Left lobe of liver (tissue), 2 donors: ENCODE measurements at regions not wholly inside any gene's neighbourhood (a gene's known extent, or its start where the extent isn't known, plus 50 kb on each side); places are given as distances from the start of the nearest gene placed in this dataset.
A peak's percentile ranks its signal among the peaks of the same experiment; 100 is the strongest.

Source experiments
- ATAC-seq: fragments of 200-7000 bp; cut with Tn5 transposase; one replicate; pipeline ENCODE4 v1.9.1; 2020; ENCODE audit warnings: mild to moderate bottlenecking, moderate library complexity
- DNase-seq: peaks from one replicate; pipeline ENCODE4 v3.0.0-alpha.2; 2020; ENCODE audit warnings: low spot score
- donor health status: DM: no; HTN: no; CAD: no; lungs with moderate emphysema.
- donor health status: DM: no; HTN: yes; CAD: no.

GRCh38 chr9:103734471-103734870, 359.6 kb upstream of the SMC2 start:
- ATAC-seq (no peak), DNase-seq (no peak)

GRCh38 chr9:103755441-103755840, 338.7 kb upstream of the SMC2 start:
- ATAC-seq (no peak), DNase-seq (no peak)

GRCh38 chr9:103755986-103756385, 338.1 kb upstream of the SMC2 start:
- ATAC-seq (no peak), DNase-seq (no peak)

- DNase-seq (no peak), ATAC-seq (no peak)
These were observed 337.0 kb upstream of the SMC2 start for GRCh38 chr9:103757062-103757461.

- DNase-seq (no peak), ATAC-seq (no peak)
These were observed 332.6 kb upstream of the SMC2 start for GRCh38 chr9:103761466-103761865.

GRCh38 chr9:103789686-103790085, 304.4 kb upstream of the SMC2 start:
- ATAC-seq = peak; percentile 64
- DNase-seq = no peak

- ATAC-seq = no peak
- no peak for DNase-seq
These were observed 295.5 kb upstream of the SMC2 start for GRCh38 chr9:103798620-103799019.

GRCh38 chr9:103799959-103800358, 294.1 kb upstream of the SMC2 start:
- ATAC-seq (no peak), DNase-seq (no peak)

GRCh38 chr9:103802068-103802467, 292.0 kb upstream of the SMC2 start:
- ATAC-seq = no peak
- DNase-seq = no peak

- DNase-seq (no peak), ATAC-seq (no peak)
These were observed 290.9 kb upstream of the SMC2 start for GRCh38 chr9:103803245-103803644.

GRCh38 chr9:103804077-103804735, 289.9 kb upstream of the SMC2 start:
- ATAC-seq (no peak), DNase-seq (no peak)

GRCh38 chr9:103809745-103810144, 284.4 kb upstream of the SMC2 start:
- ATAC-seq (no peak), DNase-seq (no peak)

GRCh38 chr9:103811462-103811861, 282.6 kb upstream of the SMC2 start:
- DNase-seq = no peak
- no peak for ATAC-seq

GRCh38 chr9:103816146-103816545, 278.0 kb upstream of the SMC2 start:
- ATAC-seq (no peak), DNase-seq (no peak)

- no peak for DNase-seq
- ATAC-seq = no peak
These were observed 274.2 kb upstream of the SMC2 start for GRCh38 chr9:103819936-103820335.

GRCh38 chr9:103821115-103821514, 273.0 kb upstream of the SMC2 start:
- ATAC-seq = no peak
- no peak for DNase-seq

GRCh38 chr9:103837940-103838339, 256.2 kb upstream of the SMC2 start:
- no peak for ATAC-seq
- no peak for DNase-seq

- no peak for ATAC-seq
- no peak for DNase-seq
These were observed 254.9 kb upstream of the SMC2 start for GRCh38 chr9:103839197-103839596.

GRCh38 chr9:103867886-103868285, 226.2 kb upstream of the SMC2 start:
- no peak for ATAC-seq
- no peak for DNase-seq

GRCh38 chr9:103872811-103873210, 221.3 kb upstream of the SMC2 start:
- ATAC-seq (no peak), DNase-seq (no peak)

- DNase-seq (no peak), ATAC-seq (no peak)
These were observed 212.7 kb upstream of the SMC2 start for GRCh38 chr9:103881419-103881818.

- DNase-seq (no peak), ATAC-seq (no peak)
These were observed 204.1 kb upstream of the SMC2 start for GRCh38 chr9:103889989-103890388.

GRCh38 chr9:103894184-103894583, 199.9 kb upstream of the SMC2 start:
- no peak for ATAC-seq
- no peak for DNase-seq
